Mammary epithelial cell (primary cell): ENCODE measurements at regions not wholly inside any gene's neighbourhood (a gene's known extent, or its start where the extent isn't known, plus 50 kb on each side); places are given as distances from the start of the nearest gene placed in this dataset.

Experiments
- EZH2 ChIP-seq: IDR thresholded peaks from 2 replicates; pipeline ENCODE4 v1.6.1; 2012; ENCODE audit warnings: low read length, inconsistent platforms, borderline replicate concordance
- TF ChIP-seq, protein P1 (sequence below), 2 donors: IDR thresholded peaks in 1 of 2; conservative IDR thresholded peaks in 1 of 2; 2 replicates each; pipeline ENCODE4 v1.5.1; 2011 to 2012; ENCODE audit warnings: inconsistent platforms in 2 of 2, low read length in 2 of 2, mild to moderate bottlenecking in 2 of 2, control low read depth in 1 of 2, low read depth in 1 of 2; ENCODE audit not compliant: insufficient read depth in 1 of 2; ENCODE audit errors: extremely low read depth in 1 of 2

DNA sequence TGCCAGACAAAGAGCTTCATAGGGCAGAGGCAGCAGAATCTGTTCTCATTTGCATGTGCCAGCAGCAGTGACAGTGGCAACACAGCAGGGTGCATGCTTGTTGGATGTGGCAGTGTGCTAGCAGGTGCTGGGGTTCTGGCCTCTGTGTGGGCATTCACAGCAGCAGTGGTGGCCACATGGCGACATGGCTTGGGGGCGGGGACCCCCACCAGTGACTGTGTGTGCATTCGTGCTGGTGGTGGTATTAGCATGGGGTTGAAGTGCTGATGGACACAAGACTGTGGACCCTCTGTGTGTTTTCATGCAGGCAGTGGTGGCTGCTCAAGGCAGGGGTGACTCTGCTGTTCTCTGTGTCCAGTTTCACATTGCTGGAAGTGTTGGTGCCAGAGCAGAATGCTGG is 183.2 kb upstream of the PDE4D start:
- TF ChIP-seq, protein P1, sequence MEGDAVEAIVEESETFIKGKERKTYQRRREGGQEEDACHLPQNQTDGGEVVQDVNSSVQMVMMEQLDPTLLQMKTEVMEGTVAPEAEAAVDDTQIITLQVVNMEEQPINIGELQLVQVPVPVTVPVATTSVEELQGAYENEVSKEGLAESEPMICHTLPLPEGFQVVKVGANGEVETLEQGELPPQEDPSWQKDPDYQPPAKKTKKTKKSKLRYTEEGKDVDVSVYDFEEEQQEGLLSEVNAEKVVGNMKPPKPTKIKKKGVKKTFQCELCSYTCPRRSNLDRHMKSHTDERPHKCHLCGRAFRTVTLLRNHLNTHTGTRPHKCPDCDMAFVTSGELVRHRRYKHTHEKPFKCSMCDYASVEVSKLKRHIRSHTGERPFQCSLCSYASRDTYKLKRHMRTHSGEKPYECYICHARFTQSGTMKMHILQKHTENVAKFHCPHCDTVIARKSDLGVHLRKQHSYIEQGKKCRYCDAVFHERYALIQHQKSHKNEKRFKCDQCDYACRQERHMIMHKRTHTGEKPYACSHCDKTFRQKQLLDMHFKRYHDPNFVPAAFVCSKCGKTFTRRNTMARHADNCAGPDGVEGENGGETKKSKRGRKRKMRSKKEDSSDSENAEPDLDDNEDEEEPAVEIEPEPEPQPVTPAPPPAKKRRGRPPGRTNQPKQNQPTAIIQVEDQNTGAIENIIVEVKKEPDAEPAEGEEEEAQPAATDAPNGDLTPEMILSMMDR (conservative IDR thresholded peaks at IDR 0.05 in 1 of 2, IDR thresholded peaks at IDR 0.05 in 1 of 2; ENCODE audit: extremely low read depth in 1 of 2, insufficient read depth in 1 of 2, low read depth in 1 of 2, low read length in 2 of 2), result no peak
- no peak for TF ChIP-seq EZH2
